ENCODE measurements at regions not wholly inside any gene's neighbourhood (a gene's known extent, or its start where the extent isn't known, plus 50 kb on each side); places are given as distances from the start of the nearest gene placed in this dataset.

- no peak for DNase-seq
Measured at GRCh38 chr2:121086450-121086849, 198.6 kb downstream of the TFCP2L1 start.

DNA sequence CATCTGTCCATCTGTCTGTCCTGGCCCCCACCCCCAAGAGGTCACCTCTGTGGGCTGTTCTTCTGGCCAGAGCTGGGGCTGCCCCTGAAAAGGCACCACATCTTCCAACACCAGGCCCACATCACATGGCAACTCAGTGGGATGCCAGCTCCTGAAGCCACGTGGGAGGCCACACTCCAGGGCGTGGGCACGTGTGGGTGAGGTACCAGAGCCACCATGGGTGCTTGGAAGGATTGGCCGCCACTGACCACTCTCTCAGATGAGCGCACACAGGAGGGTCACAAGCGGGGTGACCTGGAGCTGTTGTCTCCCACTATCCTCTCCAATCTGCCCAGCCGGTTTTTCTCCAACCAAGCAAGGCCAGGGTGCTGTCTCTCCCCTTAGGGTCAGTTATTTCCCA, 197.9 kb downstream of the TFCP2L1 start:
- no peak for DNase-seq

DNA sequence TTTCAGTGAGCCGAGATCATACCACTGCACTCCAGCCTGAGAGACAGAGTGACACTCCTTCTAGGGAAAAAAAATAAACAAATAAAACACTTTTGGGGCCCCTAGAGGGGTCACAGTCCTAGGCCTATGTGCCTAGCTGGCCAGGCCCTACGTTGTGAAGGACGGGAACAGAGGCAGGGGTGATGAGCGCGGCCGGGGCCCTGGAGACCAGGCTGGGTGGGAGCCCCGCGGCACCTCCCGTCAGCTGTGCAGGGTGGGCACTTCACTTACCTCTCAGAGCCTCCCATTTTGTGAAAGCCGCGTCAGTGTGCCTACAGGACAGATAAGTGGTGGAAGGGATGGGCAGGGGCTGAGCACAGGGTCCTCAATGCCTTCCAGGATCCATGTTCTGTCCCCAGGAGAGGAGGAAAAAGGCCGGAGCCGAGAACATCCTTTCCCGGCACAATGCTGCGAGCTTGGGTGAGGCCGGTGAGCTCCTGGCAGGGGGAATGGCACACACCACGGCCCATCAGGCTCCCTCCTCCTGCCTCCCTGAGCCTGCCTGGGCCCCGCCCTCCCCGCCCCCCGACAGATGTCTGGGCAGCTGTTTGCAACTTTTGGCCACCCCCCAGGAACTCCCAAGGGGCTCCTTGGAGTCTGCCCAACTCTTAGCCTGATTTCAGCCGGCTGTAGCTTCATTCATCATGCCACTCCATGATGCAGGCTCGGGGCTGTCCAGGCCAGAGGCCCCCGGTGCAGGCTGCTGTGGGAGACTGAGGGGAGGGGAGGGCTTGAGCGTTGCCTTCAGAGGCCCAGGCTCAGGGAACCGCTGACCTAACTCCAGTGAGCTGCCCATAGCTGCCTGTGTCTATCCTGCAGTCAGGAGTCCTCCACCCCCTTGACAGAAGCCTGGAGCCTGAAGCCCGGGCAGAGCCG, 196.5 kb downstream of the TFCP2L1 start:
- DNase-seq = peak; percentile 84

DNA sequence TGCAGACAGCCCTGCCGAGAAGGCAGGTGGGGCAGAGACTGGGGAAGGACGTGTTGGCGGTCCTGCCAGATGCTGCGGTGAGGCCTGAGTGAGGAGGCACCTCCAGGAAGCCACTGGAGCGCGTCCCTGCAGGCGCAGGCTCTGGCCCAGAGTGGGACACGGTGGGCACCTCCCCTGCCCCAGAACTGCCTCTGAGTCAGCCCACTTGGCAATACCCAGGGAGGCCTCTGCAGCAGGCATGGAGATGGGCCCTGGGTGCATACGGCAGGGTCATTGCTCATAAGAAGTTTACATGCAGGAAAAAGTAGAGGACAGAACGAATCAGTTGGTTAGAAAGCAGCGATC, 195.9 kb downstream of the TFCP2L1 start:
- DNase-seq = peak; percentile 84

GRCh38 chr2:121090088-121090715, 194.8 kb downstream of the TFCP2L1 start:
- no peak for DNase-seq

GRCh38 chr2:121092095-121092494, 192.9 kb downstream of the TFCP2L1 start:
- DNase-seq = no peak

DNA sequence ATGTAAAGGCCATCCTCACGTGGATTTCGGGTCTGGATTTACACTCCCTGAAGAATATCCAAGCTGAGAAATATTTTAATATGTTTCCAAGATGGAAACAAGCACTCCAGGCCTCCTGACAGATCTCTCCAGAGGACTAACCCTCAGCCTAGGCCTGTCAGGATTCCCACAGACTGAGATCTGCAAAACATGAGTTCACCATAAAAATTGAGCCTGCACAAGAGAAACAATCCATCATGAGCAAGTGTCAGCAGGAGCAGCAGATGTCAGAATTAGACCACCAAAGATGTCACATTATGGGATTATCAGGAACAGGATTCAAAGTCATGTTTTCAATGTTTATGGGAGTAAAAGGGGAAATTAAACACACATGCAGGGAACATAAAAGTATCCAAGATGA, 191.3 kb downstream of the TFCP2L1 start:
- no peak for DNase-seq

GRCh38 chr2:121094101-121094500, 190.9 kb downstream of the TFCP2L1 start:
- no peak for DNase-seq

GRCh38 chr2:121094845-121095244, 190.2 kb downstream of the TFCP2L1 start:
- no peak for DNase-seq

DNA sequence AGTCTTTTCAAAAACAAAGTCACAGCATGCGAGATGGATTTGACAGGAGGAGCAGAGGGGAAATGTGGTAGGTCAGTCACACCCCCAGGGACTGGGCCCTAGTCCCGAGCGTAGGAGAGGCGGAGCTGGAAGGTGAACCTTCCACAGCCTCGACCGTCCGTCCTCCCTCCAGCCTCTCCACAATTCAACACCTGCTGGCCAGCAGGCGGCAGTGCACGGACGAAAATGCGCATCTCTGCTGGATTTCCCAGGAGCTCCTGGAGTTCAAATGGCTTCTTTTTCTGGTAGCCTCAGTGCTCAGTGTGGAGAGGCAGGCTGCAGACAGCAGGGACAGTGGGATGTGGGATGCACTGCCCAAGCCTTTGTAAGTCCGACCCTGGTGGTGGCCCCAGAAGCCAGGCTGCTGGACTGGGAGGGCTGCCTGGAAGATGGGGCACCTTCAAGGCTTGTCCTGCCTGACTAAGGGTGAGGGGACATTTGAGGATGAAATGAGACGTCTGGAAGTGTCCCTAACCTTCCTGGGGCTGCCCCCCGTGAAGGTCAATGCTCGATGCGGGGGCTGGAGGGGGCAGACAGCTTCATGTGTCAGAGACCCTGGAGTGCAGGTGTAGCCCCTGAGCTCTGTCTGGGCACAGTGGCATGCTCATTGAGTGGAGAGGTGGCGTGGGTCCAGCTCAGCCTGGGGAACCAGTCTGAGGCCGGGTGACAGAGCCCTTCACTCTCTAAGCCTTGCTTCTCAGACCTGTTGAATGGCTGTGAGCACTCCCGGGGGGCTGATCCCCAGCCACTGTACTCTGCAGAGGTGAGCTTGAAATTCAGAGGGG, 189.5 kb downstream of the TFCP2L1 start:
- no peak for DNase-seq

DNA sequence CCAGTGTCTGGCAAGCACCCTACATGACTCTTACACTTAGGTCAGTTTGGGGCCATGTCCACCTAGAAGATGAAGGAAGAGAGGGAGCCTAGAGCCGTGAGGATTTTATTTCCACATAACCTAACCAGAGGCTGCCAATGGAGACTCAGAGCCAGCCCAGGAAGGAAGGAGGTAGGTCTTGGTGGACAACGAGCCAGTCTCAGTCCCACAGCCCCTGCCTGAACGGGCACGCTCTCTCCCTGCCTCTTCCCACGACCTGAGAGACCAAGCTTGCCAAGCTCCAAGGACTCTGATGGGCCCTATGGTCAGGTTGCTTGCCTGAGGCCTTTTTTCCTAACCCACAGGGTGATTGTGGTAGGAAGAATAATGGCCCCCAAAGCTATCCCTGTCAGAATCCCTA, 188.4 kb downstream of the TFCP2L1 start:
- no peak for DNase-seq

- DNase-seq = no peak
Measured at GRCh38 chr2:121098556-121098955, 186.4 kb downstream of the TFCP2L1 start.

- peak; percentile 23 for DNase-seq
Measured at GRCh38 chr2:121099329-121100290, 185.4 kb downstream of the TFCP2L1 start.

DNA sequence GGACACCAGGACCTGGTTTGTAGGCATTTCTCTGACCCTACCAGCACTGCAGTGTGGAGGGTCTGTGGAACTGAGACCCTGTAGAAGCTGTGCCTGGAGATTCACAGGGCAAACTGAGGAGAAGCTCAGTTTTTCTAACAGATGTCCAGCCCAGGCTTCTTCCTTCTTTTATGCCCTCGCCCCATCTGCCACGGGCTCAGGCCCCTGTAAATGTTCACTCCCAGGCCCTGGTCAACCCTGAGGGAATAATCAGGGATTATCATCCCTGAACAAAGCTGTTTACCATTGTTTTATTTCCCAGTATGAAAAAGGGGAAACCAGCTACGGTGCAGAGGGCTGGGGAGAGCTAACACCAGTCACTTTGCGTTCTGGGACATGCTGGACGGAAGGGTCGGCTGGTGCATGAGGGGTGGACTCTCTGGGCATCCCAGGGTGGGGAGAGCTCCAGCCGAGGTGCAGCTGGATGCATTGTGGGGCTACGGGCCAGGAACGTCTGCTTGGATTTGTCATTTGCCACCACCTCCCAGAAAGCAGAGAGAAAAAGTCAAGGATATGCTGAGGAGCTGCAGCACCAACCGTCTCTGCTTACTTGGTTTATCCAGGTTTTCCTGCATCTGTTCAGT, 183.8 kb downstream of the TFCP2L1 start:
- DNase-seq = no peak

GRCh38 chr2:121102941-121103340, 182.1 kb downstream of the TFCP2L1 start:
- DNase-seq = peak; percentile 52

GRCh38 chr2:121103960-121104359, 181.0 kb downstream of the TFCP2L1 start:
- DNase-seq = no peak

DNA sequence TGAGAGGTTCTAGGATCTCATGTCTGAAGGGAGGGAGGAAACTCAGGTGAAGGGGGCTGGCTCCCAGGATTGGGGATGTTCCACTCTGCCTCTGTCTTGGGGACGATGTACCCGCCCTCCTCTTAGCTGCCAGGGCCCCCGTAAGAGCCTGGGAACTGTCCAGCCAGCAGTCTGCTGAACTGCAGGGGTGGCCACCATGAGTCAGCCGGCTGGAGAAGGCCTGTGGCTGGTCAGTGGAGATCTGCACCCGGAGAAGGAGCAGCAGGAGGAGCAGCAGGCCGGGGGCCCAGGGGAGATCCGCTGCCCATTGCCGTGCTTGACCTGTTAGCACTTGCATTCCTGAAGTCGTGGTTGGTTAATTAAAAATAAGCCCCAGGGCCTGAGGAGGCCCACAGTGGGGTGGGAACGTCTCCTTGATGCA, 180.3 kb downstream of the TFCP2L1 start:
- no peak for DNase-seq

DNA sequence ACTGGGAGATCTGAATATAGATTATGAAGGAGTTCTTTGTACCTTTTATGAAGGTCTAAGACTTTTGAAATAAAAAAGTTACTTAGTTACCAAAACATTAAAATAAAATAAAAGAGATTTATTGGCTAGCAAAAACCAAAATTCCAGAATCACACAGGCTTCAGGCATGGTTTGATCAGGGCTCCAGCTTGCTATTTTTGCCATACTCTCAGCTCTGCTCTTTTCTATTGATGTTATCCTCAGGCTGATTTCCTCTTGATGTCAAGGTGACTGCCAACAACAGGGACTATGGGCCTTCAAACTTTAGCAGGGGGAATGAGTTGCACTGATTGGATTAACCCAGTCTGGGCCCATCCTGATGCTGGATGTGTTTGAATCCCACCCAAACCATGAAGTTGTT, 174.1 kb downstream of the TFCP2L1 start:
- DNase-seq = no peak

DNA sequence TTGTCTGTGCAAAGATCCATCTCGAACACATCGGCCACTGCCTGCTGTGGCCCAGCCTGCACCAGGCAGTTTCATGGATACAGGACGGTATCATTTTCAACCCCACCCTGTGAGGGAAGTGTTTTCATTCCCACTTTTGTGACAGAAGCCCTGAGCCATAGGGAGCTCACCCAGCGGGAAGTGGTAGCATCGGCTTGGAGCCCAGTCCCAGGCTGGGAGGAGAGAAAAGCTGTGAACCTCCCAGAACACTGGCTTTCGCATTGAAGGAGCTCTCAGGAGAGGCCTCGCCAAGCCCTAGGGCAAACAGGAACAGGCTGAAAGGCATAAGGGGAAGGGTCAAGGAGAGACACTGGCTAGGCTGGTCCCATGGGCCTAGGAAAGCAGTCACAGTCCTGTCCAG, 166.1 kb downstream of the TFCP2L1 start:
- DNase-seq = no peak

DNA sequence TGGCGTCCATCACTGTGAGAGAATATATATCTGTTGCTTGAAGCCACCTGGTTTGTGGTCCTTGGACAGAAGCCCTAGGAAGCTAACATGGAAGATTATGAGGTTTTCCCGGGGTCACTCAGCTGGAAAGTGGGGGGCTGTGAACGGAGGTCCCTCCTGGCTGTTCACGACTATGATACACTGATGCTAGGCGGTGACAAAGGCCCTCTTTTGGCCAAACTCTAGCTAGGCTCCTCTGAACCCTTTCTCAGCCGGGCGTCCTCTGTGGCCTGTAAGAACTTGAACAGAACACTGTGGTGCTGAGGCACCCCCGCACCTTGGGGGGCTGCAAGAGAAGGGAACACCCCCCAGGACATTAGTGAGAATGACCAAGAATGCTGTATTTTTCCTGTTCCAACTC, 164.6 kb downstream of the TFCP2L1 start:
- DNase-seq = no peak

DNA sequence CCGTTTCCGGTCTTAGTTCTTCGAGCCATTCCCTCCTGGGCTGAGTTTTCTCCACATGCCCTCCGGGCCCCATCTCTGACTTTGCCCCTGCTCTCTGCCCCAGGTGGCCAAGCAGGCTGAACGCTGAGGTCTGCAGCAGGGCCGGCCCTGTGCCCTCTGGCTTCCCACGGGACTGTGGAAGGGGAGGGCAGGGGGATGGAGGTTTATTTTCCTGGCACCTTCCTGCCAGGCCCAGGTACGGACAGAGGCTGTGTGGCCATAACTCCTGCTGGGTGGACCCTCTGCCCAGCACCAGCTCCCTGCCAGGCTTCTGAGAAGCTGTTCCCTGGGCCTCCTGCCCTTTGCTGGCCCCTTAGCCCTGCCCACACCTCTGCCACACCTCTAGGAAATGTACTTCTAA, 164.0 kb downstream of the TFCP2L1 start:
- DNase-seq = no peak

DNA sequence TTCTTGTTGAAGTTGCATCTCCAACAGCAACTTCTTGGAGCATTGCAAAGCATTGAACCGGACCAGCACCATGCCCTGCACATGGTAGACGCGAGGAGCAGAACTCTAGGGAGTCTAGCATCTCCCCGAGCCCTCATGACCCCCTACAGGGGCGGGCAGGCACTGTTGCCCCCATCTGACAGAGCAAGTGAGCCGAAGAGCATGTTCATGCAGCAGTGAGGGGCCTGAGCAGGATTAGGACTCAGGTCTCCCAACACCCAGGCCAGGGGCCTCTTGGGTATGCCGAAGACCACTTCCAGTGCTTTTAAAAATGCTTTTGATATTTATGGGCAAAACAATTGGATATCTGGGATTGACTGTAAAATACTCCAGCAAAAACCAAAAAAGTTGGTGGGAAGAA, 163.3 kb downstream of the TFCP2L1 start:
- no peak for DNase-seq

All from DMS79 treated with DMSO at 0.1 percent for 48 hours (cell line).